Transverse colon (tissue), 4 donors: ENCODE measurements at regions not wholly inside any gene's neighbourhood (a gene's known extent, or its start where the extent isn't known, plus 50 kb on each side); places are given as distances from the start of the nearest gene placed in this dataset.

Experiments
- DNase-seq: peaks from one replicate; pipeline ENCODE4 v3.0.0-alpha.2; 2019
- H3K27ac ChIP-seq, 4 donors: fragments of 200-600 bp; sonication (generic); 2 replicates each; pipeline ENCODE4 v1.5.1; 2016 to 2018; ENCODE audit warnings: inconsistent platforms in 4 of 4
- H3K27me3 ChIP-seq: fragments of 200-600 bp; sonication (generic); 2 replicates; pipeline ENCODE4 v1.5.1; 2017; ENCODE audit warnings: inconsistent platforms
- H3K36me3 ChIP-seq, 4 donors: fragments of 200-600 bp; sonication (generic); 2 replicates each; pipeline ENCODE4 v1.5.1; 2017 to 2019; ENCODE audit warnings: inconsistent platforms in 4 of 4
- H3K4me1 ChIP-seq, 4 donors: fragments of 200-600 bp; sonication (generic); 2 replicates each; pipeline ENCODE4 v1.5.1; 2017 to 2020; ENCODE audit warnings: inconsistent platforms in 4 of 4
- H3K4me3 ChIP-seq, 4 donors: fragments of 200-600 bp; sonication (generic); 1 replicate in 1 of 4; 2 replicates in 3 of 4; pipeline versions ENCODE4 v1.5.1 to v1.6.1; 2017 to 2019; ENCODE audit warnings: inconsistent platforms in 4 of 4
- H3K9me3 ChIP-seq, 2 donors: fragments of 200-600 bp; sonication (generic); 2 replicates each; pipeline ENCODE4 v1.5.1; 2017 to 2019; ENCODE audit warnings: inconsistent platforms in 2 of 2
- EP300 ChIP-seq: sonication (generic); formaldehyde crosslinking; IDR thresholded peaks from one replicate; pipeline ENCODE4 v1.6.1; 2017; ENCODE audit warnings: antibody characterized with exemption, low read depth
- POLR2A ChIP-seq: fragments of 450-650 bp; IDR thresholded peaks from one replicate; pipeline ENCODE4 v1.6.1; 2016; ENCODE audit warnings: antibody characterized with exemption, mild to moderate bottlenecking, moderate library complexity
- POLR2AphosphoS5 ChIP-seq, 3 donors: sonication (generic); formaldehyde crosslinking; IDR thresholded peaks; one replicate each; pipeline ENCODE4 v1.6.1; 2016; ENCODE audit warnings: antibody characterized with exemption in 3 of 3
- WGBS, 2 donors: methylation state at CpG; one replicate each; pipeline ENCODE4 v1.1.5; 2018; ENCODE audit warnings: low coverage in 1 of 2; 5-methylcytosine and 5-hydroxymethylcytosine counted together
- in situ Hi-C, 4 donors: fragments of 200-750 bp; cut with MboI; loops; one replicate each; pipeline versions ENCODE4 v1.15.0 to v1.15.1; 2017; ENCODE audit warnings: low sequenced_read_pairs in 3 of 4, low pct_ligation_motif_present in 1 of 4, low pct_unique_long_range_greater_than_20kb in 1 of 4
- intact Hi-C: fragments of 100-400 bp; cut with DNase I; formaldehyde crosslinking; loops from one replicate; pipeline ENCODE4 v1.15.1; 2023; ENCODE audit warnings: low total_unique reads
- TF ChIP-seq, protein P1 (sequence below), 5 experiments: fragments of 200-600 bp in 3 of 5; fragments of 450-650 bp in 2 of 5; sonication (generic) in 3 of 5; IDR thresholded peaks; 1 replicate in 2 of 5; 2 replicates in 3 of 5; pipeline ENCODE4 v1.5.1; 2016 to 2017; ENCODE audit warnings: antibody characterized with exemption in 5 of 5, inconsistent platforms in 3 of 5, mild to moderate bottlenecking in 2 of 5, moderate library complexity in 1 of 5

GRCh38 chr2:104332731-104333130 is 521.2 kb upstream of the POU3F3 start:
- Histone ChIP-seq H3K27ac (no peak overlapping the region), H3K4me1 (no peaks in the 10 kb centered on the region), H3K36me3 (no peaks in the 10 kb centered on the region), H3K9me3 (no peaks in the 10 kb centered on the region), H3K4me3 (no peak overlapping the region), H3K27me3 (no peaks in the 10 kb centered on the region)
- in situ Hi-C loops, result no loop called here
- 14% methylated on average over 3 of the region's 3 CpGs; no CpG with 5 or more reads in 1 of the 2 donors for WGBS, 2 donors
- TF ChIP-seq POLR2A (no peak), POLR2AphosphoS5 (IDR thresholded peaks at IDR 0.05) (no peak)
- TF ChIP-seq, protein P1, sequence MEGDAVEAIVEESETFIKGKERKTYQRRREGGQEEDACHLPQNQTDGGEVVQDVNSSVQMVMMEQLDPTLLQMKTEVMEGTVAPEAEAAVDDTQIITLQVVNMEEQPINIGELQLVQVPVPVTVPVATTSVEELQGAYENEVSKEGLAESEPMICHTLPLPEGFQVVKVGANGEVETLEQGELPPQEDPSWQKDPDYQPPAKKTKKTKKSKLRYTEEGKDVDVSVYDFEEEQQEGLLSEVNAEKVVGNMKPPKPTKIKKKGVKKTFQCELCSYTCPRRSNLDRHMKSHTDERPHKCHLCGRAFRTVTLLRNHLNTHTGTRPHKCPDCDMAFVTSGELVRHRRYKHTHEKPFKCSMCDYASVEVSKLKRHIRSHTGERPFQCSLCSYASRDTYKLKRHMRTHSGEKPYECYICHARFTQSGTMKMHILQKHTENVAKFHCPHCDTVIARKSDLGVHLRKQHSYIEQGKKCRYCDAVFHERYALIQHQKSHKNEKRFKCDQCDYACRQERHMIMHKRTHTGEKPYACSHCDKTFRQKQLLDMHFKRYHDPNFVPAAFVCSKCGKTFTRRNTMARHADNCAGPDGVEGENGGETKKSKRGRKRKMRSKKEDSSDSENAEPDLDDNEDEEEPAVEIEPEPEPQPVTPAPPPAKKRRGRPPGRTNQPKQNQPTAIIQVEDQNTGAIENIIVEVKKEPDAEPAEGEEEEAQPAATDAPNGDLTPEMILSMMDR (IDR thresholded peaks at IDR 0.05), result no peak
- DNase-seq, result no peak
- intact Hi-C loops, result no loop called here

- Histone ChIP-seq H3K4me3 (no peak overlapping the region), H3K36me3 (no peaks in the 10 kb centered on the region), H3K9me3 (no peaks in the 10 kb centered on the region), H3K4me1 (no peaks in the 10 kb centered on the region), H3K27me3 (no peaks in the 10 kb centered on the region), H3K27ac (no peak overlapping the region)
- in situ Hi-C loops (no loop called here), intact Hi-C loops (no loop called here)
- TF ChIP-seq EP300 (no peak), POLR2A (no peak), POLR2AphosphoS5 (IDR thresholded peaks at IDR 0.05) (no peak)
- TF ChIP-seq, protein P1 (IDR thresholded peaks at IDR 0.05), result no peak
- no peak for DNase-seq
- WGBS, 2 donors, result 59 to 75% methylated on average over 1 to 2 of the region's 2 CpGs
Measured at GRCh38 chr2:104337869-104338268, 516.0 kb upstream of the POU3F3 start.

- no peaks in the 10 kb centered on the region for H3K36me3 ChIP-seq
- H3K4me3 ChIP-seq, result no peak overlapping the region
- in situ Hi-C loops (no loop called here), intact Hi-C loops (no loop called here)
- no peak for TF ChIP-seq EP300
- TF ChIP-seq POLR2A, result no peak
- TF ChIP-seq, protein P1 (IDR thresholded peaks at IDR 0.05), result no peak
- no peak for TF ChIP-seq POLR2AphosphoS5 (IDR thresholded peaks at IDR 0.05)
- WGBS, 2 donors, result 56 to 74% methylated on average over 2 to 4 of the region's 4 CpGs
- H3K9me3 ChIP-seq, result no peaks in the 10 kb centered on the region
- H3K27ac ChIP-seq, result no peak overlapping the region
- H3K27me3 ChIP-seq, result no peaks in the 10 kb centered on the region
- DNase-seq, result no peak
- H3K4me1 ChIP-seq, result no peaks in the 10 kb centered on the region
Measured at GRCh38 chr2:104340162-104340561, 513.8 kb upstream of the POU3F3 start.

DNA sequence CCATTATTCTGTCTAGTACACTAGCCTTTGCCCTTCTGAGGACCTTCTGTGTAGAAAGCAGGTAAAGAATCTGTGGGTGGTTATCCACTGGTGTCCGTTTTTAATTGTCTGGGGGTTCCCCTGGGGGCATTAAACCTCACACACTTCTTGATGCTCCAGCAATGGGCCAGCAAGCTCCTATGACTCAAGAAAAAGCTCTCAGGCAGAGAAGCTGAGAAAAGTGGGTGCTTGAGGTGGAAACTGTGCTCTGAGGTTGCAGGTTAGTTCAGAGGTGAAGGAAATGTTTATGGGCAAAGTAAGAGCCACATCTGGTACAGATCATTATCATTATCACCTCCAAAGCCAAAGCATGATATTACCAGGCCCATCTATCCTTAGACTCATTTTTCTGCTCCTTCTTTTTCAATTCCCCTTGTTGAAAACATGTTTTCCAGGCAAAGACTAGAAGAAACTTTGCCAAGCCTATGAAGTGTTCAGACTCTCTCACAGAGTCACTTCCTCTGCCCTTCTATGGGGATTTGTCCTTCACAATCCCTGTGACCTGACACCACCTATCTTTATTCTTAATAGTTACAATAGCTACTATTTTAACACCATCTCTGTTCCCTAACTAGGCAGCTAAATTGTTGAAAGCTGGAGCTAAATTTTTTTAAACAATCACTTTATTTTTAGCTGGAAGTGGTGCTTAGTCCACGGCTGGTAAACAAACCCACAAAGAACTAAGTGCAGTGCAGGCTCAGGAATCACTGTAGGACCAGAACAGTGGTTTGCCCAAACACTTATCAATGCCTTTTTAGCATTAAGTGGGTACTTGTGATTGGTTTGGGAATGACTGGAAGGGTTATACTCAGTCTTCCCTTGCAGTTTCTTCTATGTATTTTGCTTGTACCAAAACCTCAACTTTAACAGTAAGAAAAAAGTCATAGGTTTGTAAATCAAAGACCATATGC is 512.8 kb upstream of the POU3F3 start:
- Histone ChIP-seq H3K4me3 (no peak overlapping the region), H3K9me3 (no peaks in the 10 kb centered on the region), H3K36me3 (no peaks in the 10 kb centered on the region), H3K27me3 (no peaks in the 10 kb centered on the region), H3K27ac (no peak overlapping the region), H3K4me1 (no peaks in the 10 kb centered on the region)
- TF ChIP-seq, protein P1 (IDR thresholded peaks at IDR 0.05), result no peak
- TF ChIP-seq EP300 (no peak), POLR2AphosphoS5 (IDR thresholded peaks at IDR 0.05) (no peak), POLR2A (no peak)
- WGBS, 2 donors, result 56 to 60% methylated on average over 1 to 2 of the region's 2 CpGs
- in situ Hi-C loops, result no loop called here
- no peak for DNase-seq
- intact Hi-C loops, result no loop called here
